Skeletal muscle satellite cell (primary cell): ENCODE measurements at regions not wholly inside any gene's neighbourhood (a gene's known extent, or its start where the extent isn't known, plus 50 kb on each side); places are given as distances from the start of the nearest gene placed in this dataset.

Experiments used
- H3K27me3 ChIP-seq: 2 replicates; pipeline ENCODE4 v1.7.0; 2013; ENCODE audit warnings: low read length; ENCODE audit not compliant: control insufficient read depth, insufficient read depth
- H3K36me3 ChIP-seq: 2 replicates; pipeline ENCODE4 v1.7.0; 2013; ENCODE audit warnings: mild to moderate bottlenecking, control low read depth, low read length; ENCODE audit not compliant: insufficient read depth
- H3K4me1 ChIP-seq: 2 replicates; pipeline ENCODE4 v1.7.0; 2013; ENCODE audit warnings: low read length; ENCODE audit not compliant: control insufficient read depth, insufficient read depth
- H3K4me2 ChIP-seq: 2 replicates; pipeline ENCODE4 v1.7.0; 2013; ENCODE audit warnings: mild to moderate bottlenecking, low read length
- H3K4me3 ChIP-seq: 2 replicates; pipeline ENCODE4 v1.7.0; 2013; ENCODE audit warnings: low read length
- H3K9ac ChIP-seq: 2 replicates; pipeline ENCODE4 v1.7.0; 2013; ENCODE audit warnings: mild to moderate bottlenecking, low read depth, low read length, moderate library complexity
- H3K9me3 ChIP-seq: replicated peaks from 2 replicates; pipeline ENCODE4 v1.7.0; 2013; ENCODE audit warnings: mild to moderate bottlenecking, control low read depth, low read length

DNA sequence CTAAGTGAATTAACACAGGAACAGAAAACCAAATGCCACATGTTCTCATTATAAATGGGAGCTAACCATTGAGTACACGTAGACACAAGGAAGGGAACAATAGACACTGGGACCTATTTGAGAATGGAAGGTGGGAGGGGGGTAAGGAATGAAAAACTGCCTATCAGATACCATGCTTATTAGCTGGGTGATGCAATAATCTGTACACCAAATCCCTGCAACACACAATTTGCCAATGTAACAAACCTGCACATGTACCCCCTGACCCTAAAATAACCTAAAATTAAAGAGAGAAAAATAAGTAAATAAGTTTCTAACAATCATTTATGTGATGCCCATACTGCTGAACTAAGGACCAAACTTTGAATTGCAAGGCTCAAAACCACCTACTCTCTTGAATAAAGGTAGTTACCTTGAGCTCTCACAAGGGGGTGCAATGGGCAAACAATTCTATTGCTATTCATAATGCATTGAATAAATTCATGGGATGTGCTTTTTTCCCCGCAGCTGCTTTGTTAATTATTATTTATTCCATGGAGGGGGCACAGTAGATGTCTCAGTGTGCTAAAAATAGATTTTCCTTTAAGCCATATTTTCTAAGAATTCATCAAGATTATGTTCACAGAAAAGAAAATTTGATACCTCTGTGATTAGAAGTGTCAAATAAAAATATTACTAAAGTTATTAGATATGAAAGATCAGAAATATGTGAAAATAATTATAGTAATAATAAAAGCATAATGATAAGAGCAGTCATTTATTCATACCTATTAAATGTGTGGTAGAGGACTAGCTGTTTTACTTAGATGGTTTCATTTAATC is 76.2 kb upstream of the PTPN3 start:
- Histone ChIP-seq H3K4me3 (no peak overlapping the region), H3K27me3 (peaks cover 18% of the 10 kb centered on the region), H3K36me3 (no peaks in the 10 kb centered on the region), H3K4me1 (no peaks in the 10 kb centered on the region), H3K9ac (no peak overlapping the region), H3K9me3 (no peaks in the 10 kb centered on the region), H3K4me2 (no peak overlapping the region)

DNA sequence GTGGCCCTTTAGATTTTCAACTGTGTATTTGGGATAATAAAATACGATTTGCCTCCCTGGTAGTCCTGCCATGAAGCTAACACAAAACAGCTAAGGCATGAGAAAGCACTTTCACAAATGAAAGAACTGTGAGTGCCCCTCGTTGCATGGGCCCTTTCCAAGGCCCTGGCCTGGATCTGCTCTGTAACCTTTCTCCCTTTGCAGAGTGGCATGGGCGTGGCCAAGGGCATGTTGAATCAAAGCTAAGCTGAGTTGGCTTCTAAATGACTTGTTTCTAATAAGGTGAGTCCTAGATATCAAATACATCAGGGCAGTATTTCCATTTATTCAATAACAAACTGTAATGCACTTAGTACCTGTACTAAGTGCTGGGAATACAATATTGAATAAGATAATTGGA is 78.7 kb upstream of the PTPN3 start:
- Histone ChIP-seq H3K9me3 (no peaks in the 10 kb centered on the region), H3K4me2 (no peak overlapping the region), H3K27me3 (peaks cover 5% of the 10 kb centered on the region), H3K4me3 (no peak overlapping the region), H3K9ac (no peak overlapping the region), H3K36me3 (no peaks in the 10 kb centered on the region), H3K4me1 (no peaks in the 10 kb centered on the region)

DNA sequence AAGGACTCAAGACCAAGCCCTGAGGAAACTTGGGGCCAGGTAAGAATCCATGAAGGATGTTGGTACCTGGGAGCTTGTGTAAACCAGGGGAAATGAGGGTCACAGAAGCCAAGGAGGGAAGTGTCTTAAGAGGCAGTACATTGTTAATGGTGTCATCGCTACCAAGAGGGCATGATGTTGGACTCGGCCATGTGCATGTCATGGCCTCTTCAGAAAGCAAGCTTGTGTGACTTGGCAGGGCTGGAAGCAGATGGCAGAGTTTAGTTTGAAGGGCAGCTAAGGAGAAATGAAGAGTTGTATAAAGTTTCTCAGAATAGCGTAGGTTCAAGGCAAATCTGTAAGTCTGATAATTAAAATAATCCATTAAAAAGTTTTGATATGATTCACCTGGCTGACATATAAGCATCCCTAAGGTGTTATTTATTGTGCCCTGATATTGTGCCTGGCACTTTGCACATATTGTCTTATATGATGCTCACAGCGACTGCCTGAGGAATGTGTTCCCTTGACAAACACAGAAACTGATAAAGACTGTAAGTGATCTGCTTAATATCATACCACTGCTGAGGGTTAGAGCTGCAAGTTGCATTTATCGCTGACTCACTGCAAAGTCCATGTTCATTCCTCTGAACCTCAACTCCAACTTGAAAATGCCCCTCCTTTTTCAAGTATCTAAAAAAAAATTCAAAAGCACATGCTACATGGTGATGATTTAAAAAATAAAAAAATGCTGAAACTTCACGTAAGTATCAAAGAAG is 81.3 kb upstream of the PTPN3 start:
- Histone ChIP-seq H3K27me3 (no peaks in the 10 kb centered on the region), H3K36me3 (no peaks in the 10 kb centered on the region), H3K4me1 (no peaks in the 10 kb centered on the region), H3K9me3 (no peaks in the 10 kb centered on the region), H3K4me3 (no peak overlapping the region), H3K9ac (no peak overlapping the region), H3K4me2 (no peak overlapping the region)

DNA sequence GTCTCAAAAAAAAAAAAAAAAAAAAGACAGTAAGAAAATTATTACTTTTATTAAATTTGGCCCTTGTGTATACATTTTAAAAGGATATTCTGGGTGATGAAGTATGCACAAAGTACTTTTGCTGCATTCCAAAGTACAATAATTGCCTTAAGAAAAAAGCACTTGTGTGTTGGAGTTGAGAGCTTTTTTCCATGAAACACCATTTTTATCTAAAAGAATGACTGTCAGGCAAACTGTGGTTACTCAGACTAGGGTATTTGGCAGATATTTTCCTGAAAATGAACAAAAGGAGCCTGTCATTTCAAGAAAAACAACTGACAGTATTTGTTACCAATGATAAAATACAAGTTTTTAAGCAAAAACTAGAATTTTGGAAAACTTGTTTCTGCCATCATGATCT is 84.3 kb upstream of the PTPN3 start:
- H3K9ac ChIP-seq = no peak overlapping the region
- H3K4me1 ChIP-seq = no peaks in the 10 kb centered on the region
- no peaks in the 10 kb centered on the region for H3K36me3 ChIP-seq
- no peaks in the 10 kb centered on the region for H3K9me3 ChIP-seq
- H3K4me2 ChIP-seq = no peak overlapping the region
- no peak overlapping the region for H3K4me3 ChIP-seq
- peaks cover 12% of the 10 kb centered on the region for H3K27me3 ChIP-seq

DNA sequence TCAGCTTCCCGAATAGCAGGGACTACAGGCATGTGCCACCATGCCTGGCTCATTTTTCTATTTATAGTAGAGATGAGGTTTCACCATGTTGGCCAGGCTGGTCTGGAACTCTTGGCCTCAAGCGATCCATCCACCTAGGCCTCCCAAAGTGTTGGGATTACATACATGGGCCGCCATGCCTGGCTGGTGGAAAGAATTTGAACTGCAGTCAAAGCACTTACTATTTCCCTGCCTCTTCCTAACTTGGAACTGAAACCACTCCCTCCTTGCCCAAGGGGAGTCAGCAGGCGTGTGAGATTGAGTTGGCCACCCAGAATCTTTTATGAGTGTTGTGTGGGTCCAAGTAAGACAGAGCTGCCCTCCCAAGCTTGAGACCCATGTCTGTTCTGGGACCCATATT is 86.1 kb upstream of the PTPN3 start:
- Histone ChIP-seq H3K27me3 (peaks cover 19% of the 10 kb centered on the region), H3K9ac (no peak overlapping the region), H3K36me3 (no peaks in the 10 kb centered on the region), H3K4me1 (no peaks in the 10 kb centered on the region), H3K4me2 (no peak overlapping the region), H3K4me3 (no peak overlapping the region), H3K9me3 (no peaks in the 10 kb centered on the region)

DNA sequence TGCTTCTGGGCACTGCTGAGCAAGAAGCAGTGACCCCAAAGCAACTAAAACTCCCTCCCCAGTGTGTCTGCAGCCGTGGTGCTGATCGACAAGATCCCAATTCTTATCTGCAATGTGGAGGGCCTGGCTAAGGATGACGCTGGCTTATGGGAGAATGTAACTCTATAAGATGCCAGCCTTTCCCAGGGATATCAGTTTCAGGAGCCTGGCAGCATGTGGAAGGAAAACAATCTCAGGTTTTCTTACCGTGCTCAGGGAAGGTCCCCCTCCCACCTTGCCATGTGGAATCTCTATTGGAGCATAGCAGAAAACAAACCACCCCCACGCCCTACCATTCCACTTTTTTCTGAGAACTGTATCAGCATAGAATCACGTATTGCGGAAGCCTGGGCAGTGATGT is 87.7 kb upstream of the PTPN3 start:
- H3K4me3 ChIP-seq = no peak overlapping the region
- H3K4me2 ChIP-seq = no peak overlapping the region
- H3K4me1 ChIP-seq = no peaks in the 10 kb centered on the region
- no peak overlapping the region for H3K9ac ChIP-seq
- no peaks in the 10 kb centered on the region for H3K9me3 ChIP-seq
- H3K27me3 ChIP-seq = peaks cover 22% of the 10 kb centered on the region
- H3K36me3 ChIP-seq = no peaks in the 10 kb centered on the region

DNA sequence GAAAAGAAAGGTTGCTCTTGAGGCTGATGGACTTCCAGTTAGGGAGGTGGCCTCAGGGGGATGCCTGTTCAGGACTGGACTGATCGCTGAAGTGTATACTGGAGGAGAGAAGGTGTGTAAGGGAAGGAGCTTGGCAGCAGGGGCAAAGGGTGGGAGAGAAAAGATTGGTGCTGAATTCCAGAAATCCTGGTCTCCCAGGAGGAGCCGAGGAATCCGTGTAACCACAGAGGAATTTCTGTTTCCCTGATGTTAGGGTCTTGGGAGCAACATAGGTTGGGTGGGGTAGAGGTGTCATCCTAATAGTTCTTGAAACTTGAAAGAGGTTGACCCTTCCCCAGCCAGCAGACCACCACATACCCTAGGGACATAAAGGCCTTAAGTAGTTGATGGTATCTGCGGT is 88.9 kb upstream of the PTPN3 start:
- H3K4me1 ChIP-seq = no peaks in the 10 kb centered on the region
- no peak overlapping the region for H3K9ac ChIP-seq
- H3K9me3 ChIP-seq = no peaks in the 10 kb centered on the region
- H3K27me3 ChIP-seq = peaks cover 22% of the 10 kb centered on the region
- H3K4me3 ChIP-seq = no peak overlapping the region
- H3K4me2 ChIP-seq = no peak overlapping the region
- no peaks in the 10 kb centered on the region for H3K36me3 ChIP-seq

DNA sequence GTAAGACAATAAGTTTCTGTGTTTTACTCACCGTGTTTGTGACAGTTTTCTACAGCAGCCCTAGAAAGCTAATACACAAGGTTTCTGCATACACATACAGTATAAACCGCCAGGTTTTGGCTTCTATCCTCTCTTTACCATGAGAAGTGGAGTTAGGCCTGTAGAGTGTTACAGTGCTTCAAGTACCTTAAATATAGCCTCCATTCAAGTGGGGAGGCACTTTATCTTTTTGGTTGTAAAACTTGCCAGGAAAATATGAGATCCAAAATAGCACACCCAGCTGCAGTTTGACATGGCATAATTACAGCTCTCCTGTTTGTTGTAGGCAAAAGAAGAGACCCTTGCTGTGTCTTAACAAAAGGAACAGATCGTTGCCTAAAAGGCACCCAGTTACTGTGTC is 90.3 kb upstream of the PTPN3 start:
- no peak overlapping the region for H3K4me3 ChIP-seq
- peaks cover 22% of the 10 kb centered on the region for H3K27me3 ChIP-seq
- H3K36me3 ChIP-seq = no peaks in the 10 kb centered on the region
- H3K9ac ChIP-seq = no peak overlapping the region
- H3K9me3 ChIP-seq = no peaks in the 10 kb centered on the region
- no peaks in the 10 kb centered on the region for H3K4me1 ChIP-seq
- no peak overlapping the region for H3K4me2 ChIP-seq

DNA sequence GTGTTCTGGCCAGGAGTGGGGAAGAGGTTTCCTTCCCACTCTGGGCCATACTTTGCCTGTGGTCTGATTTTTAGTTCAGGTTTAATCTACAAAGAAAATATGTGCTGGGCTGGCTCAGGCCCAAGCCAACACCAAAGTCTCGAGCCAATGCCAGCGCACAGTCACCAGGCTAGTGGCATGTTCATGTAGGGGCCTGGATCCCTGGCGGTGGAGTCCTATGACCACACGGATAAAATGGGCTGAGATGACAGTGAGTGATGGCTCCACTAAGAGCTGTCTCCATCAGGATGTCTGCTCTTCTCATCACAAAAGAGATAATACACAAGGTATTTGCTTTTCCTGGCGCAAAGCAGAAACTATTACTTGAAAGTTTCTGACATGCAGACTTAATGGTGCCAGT is 92.9 kb upstream of the PTPN3 start:
- H3K9ac ChIP-seq = no peak overlapping the region
- H3K36me3 ChIP-seq = no peaks in the 10 kb centered on the region
- H3K4me1 ChIP-seq = no peaks in the 10 kb centered on the region
- no peak overlapping the region for H3K4me2 ChIP-seq
- H3K4me3 ChIP-seq = no peak overlapping the region
- no peaks in the 10 kb centered on the region for H3K9me3 ChIP-seq
- peaks cover 26% of the 10 kb centered on the region for H3K27me3 ChIP-seq

DNA sequence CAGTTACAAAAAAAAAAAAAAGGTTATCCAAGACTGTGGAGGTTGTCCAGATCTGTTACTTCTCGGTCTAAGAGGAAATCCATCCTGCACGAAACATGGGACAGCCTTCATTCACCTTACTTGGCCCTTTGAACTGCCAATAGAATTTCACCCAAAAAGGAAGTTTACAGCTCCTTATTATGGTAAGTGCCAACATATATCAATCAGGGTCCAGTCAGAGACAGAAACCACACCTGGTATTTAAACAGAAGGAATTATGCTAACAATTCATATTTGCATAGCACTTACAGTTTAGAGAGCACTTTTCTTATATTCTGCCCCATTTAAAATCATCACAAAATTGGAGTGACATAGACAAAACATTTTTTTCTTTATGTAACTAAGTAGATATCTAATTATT is 93.6 kb upstream of the PTPN3 start:
- H3K9me3 ChIP-seq = no peaks in the 10 kb centered on the region
- H3K4me1 ChIP-seq = no peaks in the 10 kb centered on the region
- H3K27me3 ChIP-seq = peaks cover 20% of the 10 kb centered on the region
- no peaks in the 10 kb centered on the region for H3K36me3 ChIP-seq
- no peak overlapping the region for H3K4me2 ChIP-seq
- H3K9ac ChIP-seq = no peak overlapping the region
- no peak overlapping the region for H3K4me3 ChIP-seq

DNA sequence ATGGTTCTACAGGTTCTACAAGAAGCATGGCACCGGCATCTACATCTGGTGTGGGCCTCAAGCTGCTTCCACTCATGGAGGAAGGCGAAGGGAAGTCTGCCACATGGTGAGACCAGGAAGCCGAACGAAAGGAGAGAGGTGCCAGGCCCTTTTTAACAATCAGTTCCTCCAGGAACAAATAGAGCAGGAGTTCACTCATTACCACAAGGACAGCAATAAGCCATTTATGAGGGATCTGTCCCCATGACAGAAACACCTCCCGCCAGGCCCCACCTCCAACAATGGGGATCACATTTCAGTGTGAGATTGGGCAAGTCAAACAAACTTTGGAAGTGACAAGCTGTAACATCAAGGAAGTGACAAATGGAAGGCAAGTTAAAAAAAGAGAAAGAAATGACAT is 95.5 kb upstream of the PTPN3 start:
- Histone ChIP-seq H3K36me3 (no peaks in the 10 kb centered on the region), H3K4me1 (no peaks in the 10 kb centered on the region), H3K9ac (no peak overlapping the region)

DNA sequence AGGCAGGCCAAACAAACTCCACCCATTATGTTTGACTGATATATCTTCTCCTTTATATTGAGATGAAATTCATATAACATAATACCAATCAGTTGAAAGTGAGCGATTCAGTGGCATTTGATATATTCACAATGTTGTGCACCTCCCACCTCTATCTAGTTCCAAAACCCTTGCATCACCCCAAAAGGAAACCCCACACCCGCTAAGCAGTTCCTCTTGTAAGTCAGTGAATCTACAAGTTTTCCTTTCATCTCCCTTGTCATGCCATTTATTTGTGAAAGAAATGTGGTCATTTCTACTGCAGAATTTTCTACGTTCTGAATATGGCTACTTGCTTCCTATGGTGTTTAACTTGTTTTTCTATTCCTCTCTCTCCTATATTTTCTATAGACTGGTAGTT is 99.4 kb upstream of the PTPN3 start:
- no peaks in the 10 kb centered on the region for H3K36me3 ChIP-seq
- no peaks in the 10 kb centered on the region for H3K9me3 ChIP-seq
- H3K27me3 ChIP-seq = peaks cover 14% of the 10 kb centered on the region
- no peak overlapping the region for H3K9ac ChIP-seq
- H3K4me2 ChIP-seq = no peak overlapping the region
- H3K4me3 ChIP-seq = no peak overlapping the region
- H3K4me1 ChIP-seq = no peaks in the 10 kb centered on the region

More for the DNA sequence above, 95.5 kb upstream of the PTPN3 start:
- Histone ChIP-seq H3K4me3 (no peak overlapping the region), H3K27me3 (peaks cover 9% of the 10 kb centered on the region), H3K9me3 (no peaks in the 10 kb centered on the region), H3K4me2 (no peak overlapping the region)
